Osteocyte (in vitro differentiated cells): ENCODE measurements at regions not wholly inside any gene's neighbourhood (a gene's known extent, or its start where the extent isn't known, plus 50 kb on each side); places are given as distances from the start of the nearest gene placed in this dataset.
"Not testable (repeated sequence)": the region's sequence is repeated elsewhere in the genome, so short reads cannot be mapped to it uniquely, and the experiment has no call there.

ENCODE experiments used
- DNase-seq: peaks from one replicate; pipeline ENCODE4 v3.0.0; 2021; ENCODE audit warnings: mixed read lengths; ENCODE audit not compliant: unreplicated experiment; ENCODE audit errors: extremely low spot score
- H3K27ac Mint-ChIP-seq: one replicate; pipeline ENCODE4 v1.8.0; 2021; ENCODE audit warnings: mild to moderate bottlenecking, mixed read lengths; ENCODE audit not compliant: unreplicated experiment
- H3K27me3 Mint-ChIP-seq: one replicate; pipeline ENCODE4 v1.8.0; 2021; ENCODE audit warnings: mixed read lengths; ENCODE audit not compliant: unreplicated experiment
- H3K36me3 Mint-ChIP-seq: one replicate; pipeline ENCODE4 v1.8.0; 2021; ENCODE audit warnings: mixed read lengths; ENCODE audit not compliant: unreplicated experiment
- H3K4me1 Mint-ChIP-seq: one replicate; pipeline ENCODE4 v1.8.0; 2021; ENCODE audit warnings: mixed read lengths; ENCODE audit not compliant: unreplicated experiment
- H3K4me3 Mint-ChIP-seq: one replicate; pipeline ENCODE4 v1.8.0; 2021; ENCODE audit warnings: mild to moderate bottlenecking, moderate library complexity, mixed read lengths; ENCODE audit not compliant: unreplicated experiment
- H3K9me3 Mint-ChIP-seq: one replicate; pipeline ENCODE4 v1.8.0; 2021; ENCODE audit warnings: mixed read lengths; ENCODE audit not compliant: unreplicated experiment
- TF ChIP-seq, protein P1 (sequence below): fragments of 200-600 bp; sonication (generic); IDR thresholded peaks from 2 replicates; pipeline ENCODE4 v1.5.0; 2021; ENCODE audit warnings: antibody characterized with exemption, mild to moderate bottlenecking, moderate library complexity

GRCh38 chr21:35521852-35522505, 472.9 kb upstream of the RUNX1 start:
- TF ChIP-seq, protein P1, sequence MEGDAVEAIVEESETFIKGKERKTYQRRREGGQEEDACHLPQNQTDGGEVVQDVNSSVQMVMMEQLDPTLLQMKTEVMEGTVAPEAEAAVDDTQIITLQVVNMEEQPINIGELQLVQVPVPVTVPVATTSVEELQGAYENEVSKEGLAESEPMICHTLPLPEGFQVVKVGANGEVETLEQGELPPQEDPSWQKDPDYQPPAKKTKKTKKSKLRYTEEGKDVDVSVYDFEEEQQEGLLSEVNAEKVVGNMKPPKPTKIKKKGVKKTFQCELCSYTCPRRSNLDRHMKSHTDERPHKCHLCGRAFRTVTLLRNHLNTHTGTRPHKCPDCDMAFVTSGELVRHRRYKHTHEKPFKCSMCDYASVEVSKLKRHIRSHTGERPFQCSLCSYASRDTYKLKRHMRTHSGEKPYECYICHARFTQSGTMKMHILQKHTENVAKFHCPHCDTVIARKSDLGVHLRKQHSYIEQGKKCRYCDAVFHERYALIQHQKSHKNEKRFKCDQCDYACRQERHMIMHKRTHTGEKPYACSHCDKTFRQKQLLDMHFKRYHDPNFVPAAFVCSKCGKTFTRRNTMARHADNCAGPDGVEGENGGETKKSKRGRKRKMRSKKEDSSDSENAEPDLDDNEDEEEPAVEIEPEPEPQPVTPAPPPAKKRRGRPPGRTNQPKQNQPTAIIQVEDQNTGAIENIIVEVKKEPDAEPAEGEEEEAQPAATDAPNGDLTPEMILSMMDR = no peak

GRCh38 chr21:35521293-35521692, 472.2 kb upstream of the RUNX1 start:
- TF ChIP-seq, protein P1 = no peak
- Mint-ChIP-seq H3K36me3 (no peaks in the 10 kb centered on the region), H3K9me3 (no peaks in the 10 kb centered on the region), H3K4me1 (peaks cover 8% of the 10 kb centered on the region), H3K27me3 (no peaks in the 10 kb centered on the region), H3K4me3 (no peak overlapping the region), H3K27ac (no peak overlapping the region)
- DNase-seq = no peak

More at GRCh38 chr21:35521852-35522505, 472.9 kb upstream of the RUNX1 start:
- Mint-ChIP-seq H3K36me3 (no peaks in the 10 kb centered on the region), H3K4me3 (no peak overlapping the region), H3K4me1 (peaks cover 8% of the 10 kb centered on the region), H3K27me3 (no peaks in the 10 kb centered on the region), H3K9me3 (no peaks in the 10 kb centered on the region), H3K27ac (no peak overlapping the region)
- DNase-seq = no peak

- DNase-seq = no peak
- no peaks in the 10 kb centered on the region for H3K36me3 Mint-ChIP-seq
- no peak overlapping the region for H3K4me3 Mint-ChIP-seq
- no peak overlapping the region for H3K27ac Mint-ChIP-seq
- H3K27me3 Mint-ChIP-seq = no peaks in the 10 kb centered on the region
- H3K9me3 Mint-ChIP-seq = no peaks in the 10 kb centered on the region
- TF ChIP-seq, protein P1 = no peak
- peaks cover 8% of the 10 kb centered on the region for H3K4me1 Mint-ChIP-seq
These were observed 471.8 kb upstream of the RUNX1 start for GRCh38 chr21:35520856-35521255.

- Mint-ChIP-seq H3K27me3 (no peaks in the 10 kb centered on the region), H3K9me3 (no peaks in the 10 kb centered on the region), H3K4me1 (peaks cover 4% of the 10 kb centered on the region), H3K36me3 (no peaks in the 10 kb centered on the region), H3K27ac (no peak overlapping the region), H3K4me3 (no peak overlapping the region)
- TF ChIP-seq, protein P1 = no peak
- no peak for DNase-seq
These were observed 471.2 kb upstream of the RUNX1 start for GRCh38 chr21:35520302-35520701.

DNA sequence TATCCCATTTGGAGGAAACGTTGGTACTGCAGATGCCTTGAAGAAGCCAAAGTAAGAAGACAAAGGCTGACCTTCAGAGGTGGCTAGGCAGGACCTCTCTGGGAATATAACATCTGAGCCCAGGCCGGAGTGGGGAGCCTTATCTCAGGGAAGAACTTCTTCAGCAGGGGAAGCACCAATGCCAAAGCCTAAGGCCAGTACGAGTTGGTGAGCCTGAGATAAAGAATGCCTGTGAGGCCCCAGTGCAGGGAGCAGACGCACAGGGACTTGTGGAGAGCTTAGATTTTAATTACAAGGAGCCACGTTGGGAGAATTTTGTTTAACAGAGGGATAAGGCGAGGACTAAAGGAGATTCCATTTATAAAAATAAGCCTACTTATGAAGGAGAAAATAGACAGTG, 468.8 kb upstream of the RUNX1 start:
- H3K36me3 Mint-ChIP-seq = no peaks in the 10 kb centered on the region
- no peaks in the 10 kb centered on the region for H3K4me1 Mint-ChIP-seq
- no peaks in the 10 kb centered on the region for H3K27me3 Mint-ChIP-seq
- TF ChIP-seq, protein P1 = no peak
- H3K4me3 Mint-ChIP-seq = no peak overlapping the region
- no peak for DNase-seq
- no peaks in the 10 kb centered on the region for H3K9me3 Mint-ChIP-seq
- H3K27ac Mint-ChIP-seq = no peak overlapping the region

- not testable (repeated sequence) for H3K36me3 Mint-ChIP-seq, H3K4me3 Mint-ChIP-seq, H3K27me3 Mint-ChIP-seq, DNase-seq, H3K4me1 Mint-ChIP-seq, H3K27ac Mint-ChIP-seq, H3K9me3 Mint-ChIP-seq
These were observed 467.2 kb upstream of the RUNX1 start for GRCh38 chr21:35516292-35516691.
